Fibroblast of lung (primary cell): ENCODE measurements at regions not wholly inside any gene's neighbourhood (a gene's known extent, or its start where the extent isn't known, plus 50 kb on each side); places are given as distances from the start of the nearest gene placed in this dataset.

ENCODE experiments used
- DNase-seq, 2 donors: peaks; one replicate each; pipeline versions ENCODE4 v3.0.0 to v3.0.0-alpha.2; 2010; ENCODE audit warnings: low read depth in 2 of 2
- H2AFZ ChIP-seq: 2 replicates; pipeline ENCODE4 v1.5.1; 2012; ENCODE audit warnings: low read length, control low read depth, inconsistent platforms
- H3K27ac ChIP-seq: 2 replicates; pipeline ENCODE4 v1.5.1; 2011; ENCODE audit warnings: low read length, control low read depth; ENCODE audit not compliant: insufficient read depth
- H3K27me3 ChIP-seq: 2 replicates; pipeline ENCODE4 v1.5.1; 2011; ENCODE audit warnings: mild to moderate bottlenecking, low read length; ENCODE audit not compliant: control insufficient read depth, insufficient read depth
- H3K36me3 ChIP-seq: 2 replicates; pipeline ENCODE4 v1.5.1; 2011; ENCODE audit warnings: low read length; ENCODE audit not compliant: control insufficient read depth, insufficient read depth
- H3K4me1 ChIP-seq: 2 replicates; pipeline ENCODE4 v1.5.1; 2011; ENCODE audit warnings: low read length; ENCODE audit not compliant: control insufficient read depth, insufficient read depth; ENCODE audit errors: extremely low read depth
- H3K4me2 ChIP-seq: 2 replicates; pipeline ENCODE4 v1.5.1; 2011; ENCODE audit warnings: low read length, control low read depth; ENCODE audit not compliant: insufficient read depth; ENCODE audit errors: extremely low read depth
- H3K4me3 ChIP-seq, 4 experiments: fragments of 200-600 bp in 1 of 4; sonication (generic) in 1 of 4; replicated peaks in 1 of 4; 2 replicates each; pipeline ENCODE4 v1.5.1; 2011 to 2016; ENCODE audit warnings: low read length in 4 of 4, low read depth in 3 of 4, mild to moderate bottlenecking in 3 of 4, control low read depth in 2 of 4, inconsistent platforms in 1 of 4, mixed read lengths in 1 of 4; ENCODE audit not compliant: insufficient read depth in 1 of 4; ENCODE audit errors: control extremely low read depth in 1 of 4
- H3K79me2 ChIP-seq: 2 replicates; pipeline ENCODE4 v1.5.1; 2012; ENCODE audit warnings: mild to moderate bottlenecking, low read length, inconsistent platforms; ENCODE audit not compliant: control insufficient read depth, insufficient read depth
- H3K9ac ChIP-seq: 2 replicates; pipeline ENCODE4 v1.5.1; 2011; ENCODE audit warnings: mild to moderate bottlenecking, low read length, control low read depth; ENCODE audit not compliant: insufficient read depth
- H3K9me3 ChIP-seq: 2 replicates; pipeline ENCODE4 v1.5.1; 2012; ENCODE audit warnings: low read depth, low read length; ENCODE audit not compliant: control insufficient read depth, insufficient read depth
- H4K20me1 ChIP-seq: 2 replicates; pipeline ENCODE4 v1.5.1; 2011; ENCODE audit warnings: low read length; ENCODE audit not compliant: control insufficient read depth, insufficient read depth; ENCODE audit errors: extremely low read depth
- CTCF ChIP-seq, 2 donors: IDR thresholded peaks in 1 of 2; conservative IDR thresholded peaks in 1 of 2; 1 replicate in 1 of 2; 2 replicates in 1 of 2; pipeline ENCODE4 v1.5.1; 2011 to 2012; ENCODE audit warnings: low read length in 2 of 2, control low read depth in 1 of 2, inconsistent platforms in 1 of 2, low read depth in 1 of 2, mild to moderate bottlenecking in 1 of 2
- EZH2 ChIP-seq: IDR thresholded peaks from 2 replicates; pipeline ENCODE4 v1.5.1; 2012; ENCODE audit warnings: low read length, control low read depth, mild to moderate bottlenecking; ENCODE audit errors: missing control alignments

DNA sequence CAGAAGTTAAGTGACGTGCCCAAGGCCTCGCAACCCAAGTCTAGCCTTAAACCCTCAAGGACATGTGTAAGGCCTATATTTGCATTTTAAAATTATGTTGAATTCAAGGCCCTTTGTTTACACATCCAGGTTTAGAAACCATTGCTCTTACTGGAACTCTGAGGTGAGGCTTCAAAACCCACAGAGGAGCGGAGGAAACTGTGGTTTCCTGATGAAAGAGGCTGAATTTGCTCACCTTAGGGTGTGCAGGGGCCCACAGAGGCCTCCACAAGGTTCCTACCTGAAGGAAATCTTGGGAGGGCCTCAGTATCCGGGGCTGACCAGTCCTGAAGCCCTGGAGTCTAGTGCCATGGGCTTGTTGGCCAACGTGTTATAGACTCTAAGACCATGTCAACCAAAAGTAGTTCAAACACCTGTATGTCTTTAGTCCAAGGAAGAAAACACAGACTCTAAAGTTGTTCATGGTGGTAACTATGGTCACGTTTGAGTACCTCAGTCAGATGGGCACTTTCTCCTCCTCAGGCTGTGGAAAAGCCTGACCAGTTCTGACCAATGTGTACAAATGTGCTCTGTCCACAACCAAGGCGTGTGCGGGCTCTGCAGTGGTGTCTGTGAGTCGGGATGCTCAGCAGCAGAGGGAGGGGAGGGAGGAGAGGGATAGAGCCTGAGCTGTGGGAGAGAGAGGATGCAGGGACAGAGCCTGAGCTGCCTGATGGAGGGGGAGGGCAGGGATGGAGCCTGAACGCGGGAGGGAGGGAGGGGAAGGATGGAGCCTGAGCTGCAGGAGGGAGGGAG, 124.6 kb upstream of the ERCC6L2 start:
- Histone ChIP-seq H3K9me3 (no peaks in the 10 kb centered on the region), H3K27ac (no peak overlapping the region), H3K9ac (no peak overlapping the region), H2AFZ (no peak overlapping the region), H3K4me3 (no peak overlapping the region), H3K79me2 (no peaks in the 10 kb centered on the region), H3K36me3 (no peaks in the 10 kb centered on the region), H3K4me1 (peaks cover 7% of the 10 kb centered on the region), H4K20me1 (no peaks in the 10 kb centered on the region), H3K27me3 (no peaks in the 10 kb centered on the region), H3K4me2 (no peak overlapping the region)
- TF ChIP-seq EZH2 = no peak
- TF ChIP-seq CTCF (conservative IDR thresholded peaks at IDR 0.05 in 1 of 2, IDR thresholded peaks at IDR 0.05 in 1 of 2; ENCODE audit: low read depth in 1 of 2, low read length in 2 of 2) = no peak
- no peak for DNase-seq

- H3K79me2 ChIP-seq = no peaks in the 10 kb centered on the region
- no peak overlapping the region for H3K4me2 ChIP-seq
- H4K20me1 ChIP-seq = no peaks in the 10 kb centered on the region
- H3K36me3 ChIP-seq = no peaks in the 10 kb centered on the region
- no peaks in the 10 kb centered on the region for H3K27me3 ChIP-seq
- no peak overlapping the region for H2AFZ ChIP-seq
- H3K9ac ChIP-seq = no peak overlapping the region
- no peak overlapping the region for H3K27ac ChIP-seq
- DNase-seq = no peak
- TF ChIP-seq CTCF (conservative IDR thresholded peaks at IDR 0.05 in 1 of 2, IDR thresholded peaks at IDR 0.05 in 1 of 2; ENCODE audit: low read depth in 1 of 2, low read length in 2 of 2) (no peak), EZH2 (no peak)
- no peak overlapping the region for H3K4me3 ChIP-seq
- H3K9me3 ChIP-seq = no peaks in the 10 kb centered on the region
- H3K4me1 ChIP-seq = peaks cover 7% of the 10 kb centered on the region
These were observed 126.0 kb upstream of the ERCC6L2 start for GRCh38 chr9:95749493-95749892.

DNA sequence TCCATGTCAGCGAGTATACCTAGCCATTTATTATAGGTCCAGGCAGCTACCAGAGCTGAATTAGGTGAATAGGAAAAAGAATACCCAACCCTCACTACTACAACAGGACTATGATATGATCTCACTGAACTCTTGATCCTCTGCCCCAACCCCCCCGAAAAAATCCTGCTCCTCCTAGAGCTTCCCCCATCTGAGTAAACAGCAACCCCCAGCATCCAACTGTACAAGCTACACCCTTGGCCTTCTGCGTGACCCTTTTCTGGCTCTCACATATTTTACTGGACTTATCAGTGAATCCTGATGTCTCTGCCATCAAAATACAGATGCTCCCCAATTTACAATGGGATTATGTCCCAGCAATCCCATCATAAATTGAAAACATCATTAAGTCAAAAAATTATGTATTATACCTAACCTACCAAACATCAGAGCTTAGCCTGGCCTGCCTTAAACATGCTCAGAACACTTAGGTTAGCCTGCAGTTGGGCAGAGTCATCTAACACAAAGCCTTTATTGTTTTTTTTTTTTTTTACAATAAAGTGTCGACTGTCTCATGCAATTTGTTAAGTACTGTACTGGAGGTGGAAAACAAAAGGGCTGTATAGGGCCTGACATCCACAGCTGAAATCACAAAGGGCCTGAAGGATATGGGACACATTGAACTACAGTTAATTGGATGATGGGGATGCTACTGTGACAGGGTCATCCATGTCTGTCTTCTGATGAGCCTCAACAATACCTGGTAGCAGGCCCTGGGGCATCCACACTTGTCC, 128.9 kb upstream of the ERCC6L2 start:
- no peak overlapping the region for H3K4me2 ChIP-seq
- no peaks in the 10 kb centered on the region for H3K79me2 ChIP-seq
- no peaks in the 10 kb centered on the region for H4K20me1 ChIP-seq
- H3K36me3 ChIP-seq = no peaks in the 10 kb centered on the region
- H3K27me3 ChIP-seq = no peaks in the 10 kb centered on the region
- no peak overlapping the region for H2AFZ ChIP-seq
- H3K9ac ChIP-seq = no peak overlapping the region
- TF ChIP-seq CTCF (conservative IDR thresholded peaks at IDR 0.05 in 1 of 2, IDR thresholded peaks at IDR 0.05 in 1 of 2; ENCODE audit: low read depth in 1 of 2, low read length in 2 of 2) = no peak
- no peak for TF ChIP-seq EZH2
- H3K27ac ChIP-seq = no peak overlapping the region
- no peak for DNase-seq
- no peak overlapping the region for H3K4me3 ChIP-seq
- no peaks in the 10 kb centered on the region for H3K4me1 ChIP-seq
- H3K9me3 ChIP-seq = no peaks in the 10 kb centered on the region
